CD4-positive, alpha-beta T cell treated with Interleukin-17A for 1 hour (primary cell): ENCODE measurements at regions not wholly inside any gene's neighbourhood (a gene's known extent, or its start where the extent isn't known, plus 50 kb on each side); places are given as distances from the start of the nearest gene placed in this dataset.
"Not testable (repeated sequence)": the region's sequence is repeated elsewhere in the genome, so short reads cannot be mapped to it uniquely, and the experiment has no call there.

ENCODE experiments used
- DNase-seq: peaks from one replicate; pipeline ENCODE4 v3.0.0-alpha.2; 2020

DNA sequence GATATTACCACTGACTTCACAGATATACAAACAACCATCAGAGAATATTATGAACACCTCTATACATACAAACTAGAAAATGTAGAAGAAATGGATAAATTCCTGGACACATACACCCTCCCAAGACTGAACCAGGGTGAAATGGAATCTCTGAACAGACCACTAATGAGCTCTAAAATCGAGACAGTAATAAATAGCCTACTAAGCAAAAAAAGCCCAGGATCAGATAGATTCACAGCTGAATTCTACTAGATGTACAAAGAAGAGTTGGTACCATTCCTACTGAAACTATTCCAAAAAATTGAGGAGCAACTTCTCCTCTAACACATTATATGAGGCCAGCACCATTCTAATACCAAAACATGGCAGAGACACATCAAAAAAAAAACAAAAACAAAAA lies 837.7 kb downstream of the FSCB start:
- no peak for DNase-seq

DNA sequence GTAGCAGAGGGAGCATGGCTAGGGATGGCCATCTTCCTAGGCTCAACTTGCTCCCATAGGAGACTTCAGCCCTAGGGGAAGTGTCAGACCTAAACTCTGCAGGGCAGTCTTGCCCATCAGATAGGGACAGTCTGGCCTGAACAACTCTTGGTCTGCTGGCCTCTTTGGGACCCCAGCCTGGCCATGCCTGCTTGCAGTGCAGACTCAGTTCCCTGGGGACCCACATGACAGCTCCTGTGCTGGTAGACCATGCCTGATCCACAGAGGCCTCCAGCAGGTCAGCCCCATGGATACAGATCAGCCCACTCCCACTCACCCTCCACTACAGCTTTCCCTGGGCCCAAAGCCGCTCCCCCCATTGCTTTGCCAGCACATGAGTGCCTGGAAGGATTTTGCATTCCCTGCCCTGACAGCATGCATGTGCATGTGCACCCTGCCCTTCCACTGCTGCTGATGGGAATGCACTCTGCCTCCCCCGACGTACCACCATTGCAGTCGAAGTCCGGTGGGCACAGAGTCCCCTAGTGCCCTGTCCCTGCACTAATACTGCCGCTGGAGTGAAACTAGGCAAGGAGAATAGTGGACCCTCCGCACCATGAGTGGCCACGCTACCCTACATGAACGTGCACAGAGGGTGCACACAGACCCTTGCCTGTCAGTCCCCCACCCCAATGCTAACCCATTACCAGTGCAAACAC lies 841.4 kb downstream of the FSCB start:
- DNase-seq = no peak

DNA sequence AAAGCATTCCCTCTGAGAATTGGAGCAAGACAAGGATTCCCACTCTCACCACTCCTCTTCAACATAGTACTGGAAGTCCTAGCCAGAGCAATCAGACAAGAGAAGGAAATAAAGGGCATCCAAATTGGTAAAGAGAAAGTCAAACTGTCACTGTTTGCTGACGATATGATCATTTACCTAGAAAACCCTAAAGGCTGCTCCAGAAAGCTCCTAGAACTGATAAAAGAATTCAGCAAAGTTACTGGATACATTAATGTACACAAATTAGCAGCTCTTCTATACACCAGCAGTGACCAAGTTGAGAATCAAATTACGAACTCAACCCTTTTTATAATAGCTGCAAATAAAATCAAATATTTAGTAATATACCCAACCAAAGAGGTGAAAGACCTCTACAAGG lies 851.9 kb downstream of the FSCB start:
- DNase-seq = not testable (repeated sequence)

DNA sequence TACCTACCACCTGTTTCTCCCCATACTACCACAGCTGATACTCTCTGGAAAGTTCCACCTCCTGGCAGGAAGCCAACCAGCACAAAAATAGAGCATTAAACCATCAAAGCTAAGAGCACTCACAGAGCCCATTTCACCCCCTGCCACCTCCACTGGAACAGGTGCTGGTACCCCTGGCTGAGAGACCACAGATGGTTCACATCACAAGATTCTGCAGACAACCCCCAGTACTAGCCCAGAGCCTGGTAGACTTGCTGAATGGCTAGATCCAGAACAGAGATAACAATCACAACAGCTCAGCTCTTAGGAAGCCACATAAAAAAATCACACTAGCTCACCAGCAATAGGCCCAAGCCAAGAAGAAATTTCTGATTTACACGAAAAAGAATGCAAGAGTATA lies 855.2 kb downstream of the FSCB start:
- DNase-seq = no peak

DNA sequence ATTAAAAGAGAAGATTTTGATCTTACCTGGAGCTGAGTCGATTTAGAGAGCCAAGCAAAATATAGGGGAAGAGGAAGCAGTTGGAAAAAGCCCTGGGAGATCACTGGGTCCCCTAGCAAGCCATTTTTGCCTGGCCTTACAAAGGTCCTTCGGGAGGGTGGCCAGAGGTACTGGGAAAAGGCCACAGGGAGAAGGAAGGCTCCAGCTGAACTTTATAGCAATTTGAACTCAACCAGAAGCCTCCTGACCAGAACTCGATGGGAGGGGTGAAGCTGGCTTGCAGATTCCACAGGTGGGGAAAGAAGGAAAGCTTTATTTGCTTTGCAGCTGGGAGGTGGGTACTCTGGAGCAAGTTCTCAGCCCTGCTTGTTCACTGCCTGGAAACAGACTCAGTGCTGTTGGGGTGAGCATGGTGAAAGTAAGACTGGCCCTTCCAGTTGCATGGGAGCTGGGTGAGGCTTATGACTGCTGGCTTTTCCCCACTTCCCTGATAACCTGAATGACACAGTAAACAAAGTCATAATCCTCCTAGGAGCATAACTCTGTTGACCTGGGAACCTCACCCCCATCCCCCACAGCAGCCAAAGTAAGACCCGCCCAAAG lies 855.8 kb downstream of the FSCB start:
- DNase-seq = no peak

DNA sequence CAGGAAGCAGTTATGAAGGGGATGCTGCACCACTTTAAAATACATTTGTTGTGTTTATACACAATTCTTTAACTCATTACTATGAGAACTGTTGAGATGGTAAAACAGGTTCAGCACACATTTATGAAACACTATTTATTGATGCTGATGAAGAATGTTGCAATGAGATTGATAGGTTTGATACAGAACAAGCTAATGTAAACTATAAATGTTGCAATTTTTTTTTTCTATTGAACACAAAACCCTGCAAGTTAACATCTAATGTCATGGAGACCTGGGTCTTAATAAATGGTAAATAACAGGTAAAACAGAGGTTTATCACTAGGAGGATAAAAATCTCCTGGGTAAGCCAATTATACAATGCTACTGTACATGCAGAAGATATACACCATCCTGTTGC lies 857.6 kb downstream of the FSCB start:
- DNase-seq = no peak

DNA sequence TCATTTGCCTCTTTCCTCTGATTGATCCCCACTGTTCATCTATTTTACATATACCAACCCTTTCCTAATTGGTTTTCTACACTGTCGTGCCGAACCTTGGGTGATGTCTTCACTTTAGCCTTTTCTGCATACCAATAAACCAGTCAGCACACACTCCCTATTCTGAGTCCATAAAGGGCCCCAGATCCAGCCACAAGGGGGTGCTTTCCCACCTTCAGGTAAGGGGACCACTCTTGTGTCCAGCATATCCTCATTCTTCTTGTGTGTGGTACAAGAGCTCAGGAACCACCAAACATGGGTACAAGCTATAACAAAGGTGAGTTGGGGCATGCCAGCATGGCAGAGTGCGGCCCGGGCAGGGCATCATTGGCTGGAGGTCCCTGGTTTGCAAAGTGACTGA lies 859.8 kb downstream of the FSCB start:
- DNase-seq = no peak

DNA sequence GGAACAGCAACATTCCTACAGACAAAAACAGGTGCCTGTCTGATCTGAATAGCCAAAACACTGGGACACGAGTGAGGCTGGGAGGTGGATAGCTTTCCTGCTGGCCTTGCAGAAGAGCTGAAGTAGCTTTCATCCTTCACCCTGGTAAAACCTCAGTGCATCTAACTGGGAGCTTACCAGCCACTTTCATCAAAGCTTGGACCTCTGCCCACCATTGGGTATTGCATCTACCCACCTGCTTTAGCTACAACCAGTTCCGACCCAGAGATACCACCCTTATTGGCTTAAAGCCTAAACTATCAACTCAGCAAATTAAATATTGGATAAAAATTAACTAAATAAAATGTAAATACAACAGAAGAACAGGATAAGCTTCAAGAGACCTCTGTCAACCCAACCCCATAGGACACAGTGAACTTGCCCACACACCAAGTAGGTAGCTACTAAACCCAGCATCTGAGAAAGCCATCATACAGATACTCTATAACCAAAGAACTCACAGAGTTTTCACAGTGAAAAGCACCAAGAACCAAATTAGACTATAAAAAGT lies 866.3 kb downstream of the FSCB start:
- no peak for DNase-seq

DNA sequence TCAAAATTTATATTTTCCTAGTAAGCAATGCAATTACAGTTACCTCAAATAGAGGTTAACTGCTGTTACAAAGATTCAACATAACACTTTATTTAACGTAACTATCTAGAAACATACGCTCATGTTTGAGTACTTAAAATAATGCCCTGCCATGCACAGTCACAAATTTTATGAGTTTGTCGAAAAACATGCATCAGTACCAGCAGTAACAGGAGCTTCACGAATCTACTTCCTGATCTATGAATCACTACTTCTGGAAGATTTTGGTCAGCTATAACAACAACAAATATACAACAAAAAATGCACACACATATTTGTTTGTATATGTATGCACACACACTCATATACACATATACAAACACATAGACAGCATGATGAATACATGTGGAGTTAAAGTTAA lies 881.8 kb downstream of the FSCB start:
- DNase-seq = no peak

DNA sequence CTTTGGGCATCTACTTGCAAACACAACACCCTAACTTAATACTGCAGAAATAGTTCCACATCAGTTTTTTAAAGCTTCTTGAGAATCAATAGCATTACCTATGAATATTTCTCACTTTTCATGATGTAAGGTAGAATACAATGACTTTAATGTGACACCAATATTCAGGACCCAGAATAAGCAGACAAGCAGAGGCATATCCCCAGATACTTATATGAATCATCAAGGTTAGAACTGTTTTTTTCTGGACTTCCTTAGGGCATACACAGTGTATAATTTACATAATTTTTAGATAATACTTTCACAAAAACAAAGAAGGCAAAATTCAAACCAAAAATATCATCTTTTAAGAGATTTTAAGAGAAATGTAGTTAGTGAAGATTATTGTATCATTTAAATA lies 885.8 kb downstream of the FSCB start:
- no peak for DNase-seq

DNA sequence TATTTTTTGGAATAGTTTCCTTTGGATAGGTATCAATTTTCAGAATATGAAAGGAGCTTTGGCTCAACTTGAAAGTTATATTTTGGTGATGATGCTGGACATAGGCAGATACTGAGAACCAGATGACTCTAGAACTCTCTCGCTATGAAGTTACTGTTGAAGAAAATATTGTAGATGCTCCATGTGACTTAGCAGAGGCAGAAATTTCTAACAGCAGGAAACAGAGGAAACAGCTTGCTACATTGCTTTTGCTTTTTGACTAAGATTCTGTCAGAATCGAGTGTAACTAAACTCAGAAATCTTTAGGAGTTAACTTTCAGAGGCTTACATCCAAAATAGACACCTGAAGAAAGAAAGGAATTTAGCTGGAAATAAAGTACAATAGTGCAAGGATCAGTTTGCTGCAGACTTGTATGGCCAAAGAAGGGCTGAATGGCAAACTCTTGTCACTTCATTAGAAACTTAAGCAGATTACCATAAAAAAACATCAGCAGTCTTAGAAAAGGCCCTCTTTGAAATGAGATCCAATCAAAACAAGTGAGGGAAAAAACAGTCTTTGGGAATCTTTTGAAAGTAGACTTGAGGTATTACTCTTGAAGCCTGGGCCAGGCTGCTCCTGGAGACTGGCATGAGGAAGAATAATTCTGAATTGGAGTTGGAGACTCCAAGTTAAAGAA lies 911.8 kb downstream of the FSCB start:
- no peak for DNase-seq

DNA sequence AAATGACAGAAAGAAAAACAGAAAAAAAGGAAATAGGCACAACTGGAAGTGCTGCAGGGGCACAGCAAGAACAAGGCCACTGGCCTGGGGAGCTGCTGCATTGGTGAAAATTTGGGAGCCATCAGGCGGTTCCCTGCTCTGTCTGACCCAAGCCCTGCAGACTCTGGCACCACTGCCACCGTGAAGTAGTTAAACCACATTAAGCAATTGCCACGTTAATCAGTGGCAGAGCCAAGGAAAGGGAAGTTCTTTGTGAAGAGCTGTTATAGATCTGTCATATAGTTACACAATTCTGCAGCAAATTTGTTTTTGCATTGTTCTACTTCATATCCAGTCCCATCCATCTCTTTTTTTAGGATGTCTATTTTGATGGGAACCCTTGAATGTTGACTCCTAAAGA lies 915.3 kb downstream of the FSCB start:
- DNase-seq = no peak

DNA sequence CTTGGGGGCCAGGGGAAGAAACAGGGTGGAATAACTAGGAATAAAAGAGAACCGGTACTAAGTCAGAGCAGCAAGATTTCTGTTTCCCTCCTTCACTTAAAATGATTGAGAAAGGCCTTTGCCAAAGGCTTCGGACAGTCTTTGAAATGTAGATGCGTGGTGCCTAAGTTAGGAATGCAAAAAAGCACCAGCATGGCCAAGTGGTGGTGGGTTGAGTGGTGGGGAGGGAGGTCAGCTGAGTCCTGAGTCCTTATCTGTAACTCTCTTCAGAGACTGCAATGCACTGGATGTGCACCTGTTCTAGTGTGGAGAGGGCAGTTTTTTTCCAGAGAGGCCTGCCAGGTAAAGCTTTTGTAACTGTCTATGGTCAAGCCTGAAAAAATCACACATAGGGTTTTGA lies 919.9 kb downstream of the FSCB start:
- DNase-seq = no peak

DNA sequence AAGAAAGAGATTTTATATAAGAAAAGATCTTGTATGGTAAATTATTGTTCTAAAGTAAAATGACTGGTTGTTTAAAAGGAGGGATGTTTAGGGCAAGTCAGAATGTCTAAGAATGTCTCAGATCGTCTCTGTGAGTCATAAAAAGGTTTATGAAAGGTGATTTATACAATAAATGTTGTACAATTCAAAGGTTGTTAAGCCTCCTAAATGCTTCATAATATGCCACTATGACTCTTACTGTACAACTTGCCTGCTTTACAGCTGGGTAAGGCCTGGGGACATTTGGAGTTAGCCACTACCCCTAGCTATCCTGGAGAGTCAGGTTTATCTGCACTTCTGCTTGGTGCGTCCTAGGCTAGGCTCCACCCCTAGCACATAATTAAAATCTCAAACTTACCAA lies 927.4 kb downstream of the FSCB start:
- DNase-seq = no peak

DNA sequence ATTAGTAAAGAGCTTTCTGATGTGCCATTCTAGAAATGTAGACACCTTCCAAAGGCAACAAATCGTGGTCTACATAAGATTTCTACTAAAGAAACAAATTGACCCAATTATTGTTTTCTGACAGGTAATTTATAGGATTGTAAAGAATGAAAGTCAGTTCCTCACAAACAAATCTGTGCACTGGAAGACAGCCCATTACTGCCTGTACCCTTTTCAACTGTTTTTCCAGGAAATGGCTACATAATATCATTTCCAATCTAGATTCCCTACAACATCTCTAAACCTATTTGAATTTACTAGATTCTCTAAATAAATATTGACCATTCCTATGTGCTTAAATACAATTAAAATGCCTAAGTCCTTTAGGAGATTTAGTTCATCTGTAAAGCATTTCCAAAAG lies 939.1 kb downstream of the FSCB start:
- DNase-seq = no peak

DNA sequence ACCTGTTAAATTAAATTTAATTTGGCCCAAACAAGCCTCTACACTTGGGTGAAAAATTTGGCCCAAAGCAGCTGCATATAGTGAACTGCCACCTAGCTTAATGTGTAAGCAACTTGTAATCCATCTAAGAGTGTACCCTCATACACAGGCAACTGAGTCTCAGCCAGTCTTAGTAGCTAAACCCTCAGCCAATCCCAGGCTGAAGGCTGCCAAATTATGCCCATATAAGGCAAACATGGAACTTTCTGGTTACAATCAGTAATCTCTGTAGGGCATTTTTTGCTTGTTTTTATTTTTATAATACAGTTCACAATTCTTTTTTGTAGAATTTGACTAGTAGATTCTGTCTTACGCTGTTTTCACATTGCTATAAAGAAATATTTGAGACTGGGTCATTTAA lies 958.7 kb downstream of the FSCB start:
- no peak for DNase-seq

DNA sequence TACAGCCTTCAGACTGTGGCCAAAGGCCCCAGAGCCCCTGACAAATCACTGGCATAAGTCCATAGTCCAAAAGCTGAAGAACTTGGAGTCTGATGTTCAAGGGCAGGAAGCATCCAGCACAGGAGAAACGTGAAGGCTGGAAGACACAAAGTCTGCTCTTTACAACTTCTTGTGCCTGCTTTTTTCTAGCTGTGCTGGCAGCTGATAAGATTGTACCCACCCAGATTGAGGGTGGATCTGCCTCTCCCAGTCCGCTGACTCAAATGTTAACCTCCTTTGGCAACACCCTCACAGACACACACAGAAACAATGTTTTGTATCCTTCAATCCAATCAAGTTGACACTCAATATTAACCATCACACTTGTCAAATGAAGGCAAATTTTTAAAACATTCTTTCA lies 959.5 kb downstream of the FSCB start:
- not testable (repeated sequence) for DNase-seq

DNA sequence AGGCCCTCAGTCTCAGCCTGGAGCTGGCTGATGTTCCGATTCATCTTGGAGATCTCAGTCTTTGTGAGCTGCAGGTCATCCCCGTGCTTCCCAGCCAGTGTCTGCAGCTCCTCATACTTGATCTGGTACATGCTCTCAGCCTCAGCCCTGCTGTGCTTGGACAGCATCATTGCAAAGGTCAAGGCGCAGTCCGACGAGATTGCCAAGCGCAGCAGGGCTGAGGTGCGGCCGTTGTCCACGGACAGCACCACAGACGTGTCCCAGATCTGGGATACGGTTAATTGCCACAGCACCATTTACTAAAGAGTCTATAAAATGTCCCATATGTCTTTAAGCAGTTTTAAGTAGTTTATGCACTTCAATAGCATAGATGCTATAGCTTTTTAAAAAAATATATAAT lies 965.7 kb downstream of the FSCB start:
- no peak for DNase-seq

DNA sequence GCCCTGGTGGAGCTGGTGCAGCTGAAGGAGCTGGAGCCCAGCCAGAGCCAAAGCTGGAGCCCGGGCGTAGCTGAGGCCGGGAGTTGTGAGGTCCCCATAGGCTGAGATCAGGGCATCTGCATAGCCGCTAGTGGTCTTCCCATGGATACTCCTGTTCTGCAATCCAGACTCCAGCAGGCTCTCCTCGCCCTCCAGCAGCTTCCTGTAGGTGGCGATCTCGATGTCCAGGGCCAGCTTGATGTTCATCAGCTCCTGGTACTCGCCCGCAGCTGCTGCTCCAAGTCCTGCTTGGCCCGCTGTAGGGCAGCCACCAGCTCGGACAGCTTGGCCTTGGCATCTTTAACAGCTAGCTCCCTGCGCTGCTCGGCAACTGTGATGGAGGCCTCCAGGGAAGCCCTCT lies 966.1 kb downstream of the FSCB start:
- no peak for DNase-seq

DNA sequence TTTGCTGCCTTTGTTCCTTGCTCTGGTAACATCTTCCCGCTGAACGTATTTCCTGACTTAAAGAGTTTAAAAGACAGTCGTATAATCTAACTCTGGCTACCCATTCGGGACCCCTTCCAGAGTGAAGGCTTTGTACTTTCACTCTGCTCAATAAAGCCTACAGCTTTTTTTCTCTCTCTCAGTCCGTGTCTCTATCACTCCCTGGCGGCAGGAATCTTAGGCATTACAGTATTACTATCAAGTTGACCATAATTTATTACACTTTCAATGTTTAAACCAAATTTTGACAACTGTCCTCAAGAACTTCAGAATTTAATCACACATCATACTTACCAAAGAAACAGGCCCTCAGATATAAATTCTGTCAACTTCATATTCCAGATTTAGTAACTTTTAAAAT lies 967.9 kb downstream of the FSCB start:
- DNase-seq = no peak

DNA sequence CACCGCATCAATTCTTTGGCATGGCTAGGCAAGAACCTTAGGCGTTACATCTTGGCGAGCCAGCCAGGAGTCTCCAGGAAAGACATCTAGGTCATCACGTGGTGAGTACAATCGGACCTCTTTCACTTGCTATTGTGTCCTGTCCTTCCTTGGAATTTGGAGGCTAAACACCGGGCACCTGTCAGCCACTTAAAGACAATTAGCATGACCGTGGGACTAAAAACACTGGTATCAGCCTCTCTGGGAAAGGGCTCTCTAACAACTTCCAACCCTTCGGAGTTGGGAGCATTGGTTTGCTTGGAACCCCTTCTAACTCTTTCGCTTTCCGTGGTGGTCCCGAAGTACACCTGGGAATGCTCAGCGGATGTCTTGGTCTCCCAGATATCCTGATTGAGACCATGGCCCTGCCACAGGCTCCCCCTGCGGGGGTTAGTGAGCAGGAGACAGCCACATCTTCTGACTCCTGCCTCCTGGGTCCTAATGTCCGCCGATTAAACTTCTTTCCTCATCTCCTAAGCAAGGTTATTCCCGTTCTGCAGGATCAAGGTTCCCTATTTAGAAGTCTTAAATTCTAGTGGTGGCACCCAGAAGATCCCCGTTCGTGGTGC lies 971.7 kb downstream of the FSCB start:
- no peak for DNase-seq

DNA sequence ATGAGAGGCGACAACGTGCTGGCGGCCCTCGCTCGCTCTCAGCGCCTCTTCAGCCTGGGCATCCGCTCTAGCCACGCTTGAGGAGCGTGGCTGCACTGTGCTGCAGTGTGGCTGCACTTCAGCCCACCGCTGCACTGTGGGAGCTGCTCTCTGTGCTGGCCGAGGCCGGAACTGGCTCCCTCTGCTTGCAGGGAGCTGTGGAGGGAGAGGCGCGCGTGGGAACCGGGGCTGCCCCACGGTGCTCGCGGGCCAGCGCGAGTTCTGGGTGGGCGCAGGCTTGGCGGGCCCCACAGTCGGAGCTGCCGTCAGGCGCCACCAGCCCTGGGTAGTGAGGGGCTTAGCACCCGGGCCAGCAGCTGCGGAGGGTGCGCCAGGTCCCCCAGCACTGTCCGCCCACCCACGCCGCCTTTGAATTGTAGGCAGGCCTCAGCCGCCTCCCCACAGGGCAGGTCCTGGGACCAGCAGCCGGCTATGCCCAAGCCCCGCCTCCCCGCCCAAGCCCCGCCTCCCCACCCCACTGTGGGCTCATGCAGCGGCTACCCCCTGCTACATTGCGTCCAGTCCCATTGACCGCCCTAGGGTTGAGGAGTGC lies 974.2 kb downstream of the FSCB start:
- DNase-seq = no peak

DNA sequence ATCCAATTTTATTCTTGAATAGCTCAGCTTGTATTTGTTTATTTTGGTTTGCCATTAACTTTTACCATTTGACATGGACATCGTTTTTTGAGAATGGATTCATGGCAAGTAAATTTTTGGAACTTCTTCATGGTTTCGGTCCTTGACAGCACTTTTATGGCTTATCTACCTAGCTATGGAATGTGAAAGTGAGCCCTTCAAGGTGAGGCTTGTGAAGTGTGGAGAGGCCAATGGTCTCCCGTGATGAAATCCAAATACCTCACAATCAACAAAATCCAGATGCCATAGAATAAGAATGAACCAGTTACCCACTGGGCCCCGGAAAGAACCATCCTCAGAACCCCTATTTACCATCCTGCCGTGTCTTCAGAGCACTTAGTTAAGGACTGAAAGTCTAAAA lies 978.8 kb downstream of the FSCB start:
- DNase-seq = no peak

DNA sequence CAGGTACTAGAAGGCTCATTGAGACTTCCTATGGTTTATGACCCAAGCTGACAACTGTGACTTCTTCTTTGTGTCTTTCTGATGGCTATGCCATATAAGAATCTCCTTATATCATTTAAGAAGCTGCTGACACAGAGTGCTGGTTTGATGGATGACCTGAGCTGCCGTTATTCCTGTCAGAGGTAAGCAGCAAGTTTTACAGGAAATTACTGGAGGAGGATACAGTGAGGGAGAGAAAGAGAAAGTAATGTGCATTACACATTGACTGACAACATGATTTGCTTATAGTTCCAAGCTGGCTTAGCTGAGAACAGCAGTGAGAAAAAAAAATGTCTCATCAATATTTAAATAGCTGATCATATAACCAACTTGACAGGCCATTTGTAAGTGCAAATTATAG lies 981.4 kb downstream of the FSCB start:
- DNase-seq = no peak
